Body of pancreas (tissue), 4 donors: ENCODE measurements at regions not wholly inside any gene's neighbourhood (a gene's known extent, or its start where the extent isn't known, plus 50 kb on each side); places are given as distances from the start of the nearest gene placed in this dataset.

ENCODE experiments used
- CTCF ChIP-seq, 7 experiments: fragments of 450-650 bp in 4 of 7; fragments of 200-600 bp in 3 of 7; sonication (generic) in 3 of 7; IDR thresholded peaks; one replicate each; pipeline ENCODE4 v1.5.1; 2016 to 2019; ENCODE audit warnings: antibody characterized with exemption in 7 of 7
- POLR2A ChIP-seq, 3 donors: fragments of 450-650 bp; IDR thresholded peaks; one replicate each; pipeline ENCODE4 v1.6.1; 2016; ENCODE audit warnings: antibody characterized with exemption in 3 of 3, mild to moderate bottlenecking in 2 of 3

GRCh38 chr14:27061299-27061698 lies 463.5 kb upstream of the NOVA1 start:
- TF ChIP-seq CTCF (IDR thresholded peaks at IDR 0.05) (no peak), POLR2A (IDR thresholded peaks at IDR 0.05) (no peak)
